Activated CD4-positive, alpha-beta T cell treated with anti-CD3 and anti-CD28 coated beads, Interleukin-10, Interleukin-2, amounts not matched to agents 100 ng/mL and 50 ng/mL, durations not matched to agents 16 hours and 8 hours (primary cell): ENCODE measurements at regions not wholly inside any gene's neighbourhood (a gene's known extent, or its start where the extent isn't known, plus 50 kb on each side); places are given as distances from the start of the nearest gene placed in this dataset.
A peak's percentile ranks its signal among the peaks of the same experiment; 100 is the strongest.
"Not testable (repeated sequence)": the region's sequence is repeated elsewhere in the genome, so short reads cannot be mapped to it uniquely, and the experiment has no call there.

Experiments
- DNase-seq: peaks from one replicate; pipeline ENCODE4 v3.0.0-alpha.2; 2020

GRCh38 chr5:15168358-15168757, 296.8 kb upstream of the ANKH start:
- no peak for DNase-seq

- no peak for DNase-seq
These were observed 288.5 kb upstream of the ANKH start for GRCh38 chr5:15160091-15160490.

GRCh38 chr5:15159606-15160005, 288.0 kb upstream of the ANKH start:
- no peak for DNase-seq

- no peak for DNase-seq
These were observed 270.9 kb upstream of the ANKH start for GRCh38 chr5:15142458-15142857.

GRCh38 chr5:15137414-15137813, 265.8 kb upstream of the ANKH start:
- no peak for DNase-seq

- no peak for DNase-seq
These were observed 264.1 kb upstream of the ANKH start for GRCh38 chr5:15135661-15136060.

- no peak for DNase-seq
These were observed 261.9 kb upstream of the ANKH start for GRCh38 chr5:15133456-15133965.

- no peak for DNase-seq
These were observed 261.3 kb upstream of the ANKH start for GRCh38 chr5:15132816-15133405.

- no peak for DNase-seq
These were observed 260.3 kb upstream of the ANKH start for GRCh38 chr5:15131909-15132308.

GRCh38 chr5:15124871-15125568, 253.4 kb upstream of the ANKH start:
- DNase-seq: no peak

GRCh38 chr5:15124461-15124860, 252.9 kb upstream of the ANKH start:
- DNase-seq: no peak

- no peak for DNase-seq
These were observed 246.1 kb upstream of the ANKH start for GRCh38 chr5:15117688-15118087.

- DNase-seq: no peak
These were observed 245.4 kb upstream of the ANKH start for GRCh38 chr5:15116996-15117395.

- DNase-seq: no peak
These were observed 235.1 kb upstream of the ANKH start for GRCh38 chr5:15106530-15107283.

- peak; percentile 53 for DNase-seq
These were observed 234.3 kb upstream of the ANKH start for GRCh38 chr5:15105799-15106393.

GRCh38 chr5:15103864-15104263, 232.3 kb upstream of the ANKH start:
- DNase-seq: no peak

GRCh38 chr5:15103130-15103529, 231.6 kb upstream of the ANKH start:
- no peak for DNase-seq

GRCh38 chr5:15097552-15097951, 226.0 kb upstream of the ANKH start:
- DNase-seq: no peak

- DNase-seq: not testable (repeated sequence)
These were observed 225.1 kb upstream of the ANKH start for GRCh38 chr5:15096686-15097085.

GRCh38 chr5:15092801-15093200, 221.2 kb upstream of the ANKH start:
- no peak for DNase-seq

GRCh38 chr5:15085671-15086070, 214.1 kb upstream of the ANKH start:
- DNase-seq: no peak

- no peak for DNase-seq
These were observed 210.5 kb upstream of the ANKH start for GRCh38 chr5:15082096-15082495.

- DNase-seq: no peak
These were observed 208.6 kb upstream of the ANKH start for GRCh38 chr5:15080219-15080618.

GRCh38 chr5:15079566-15079965, 208.0 kb upstream of the ANKH start:
- DNase-seq: no peak
